NCI-H1694 treated with DMSO at 0.1 percent for 48 hours (cell line): ENCODE measurements at regions not wholly inside any gene's neighbourhood (a gene's known extent, or its start where the extent isn't known, plus 50 kb on each side); places are given as distances from the start of the nearest gene placed in this dataset.

Source experiments
- DNase-seq: peaks from one replicate; lab custom pipeline; 2025; lab: John Stamatoyannopoulos, UW

- DNase-seq, result no peak
These were observed 89.0 kb upstream of the CDH4 start for GRCh38 chr20:61163031-61163430.

GRCh38 chr20:61166324-61166723, 85.7 kb upstream of the CDH4 start:
- DNase-seq, result no peak

DNA sequence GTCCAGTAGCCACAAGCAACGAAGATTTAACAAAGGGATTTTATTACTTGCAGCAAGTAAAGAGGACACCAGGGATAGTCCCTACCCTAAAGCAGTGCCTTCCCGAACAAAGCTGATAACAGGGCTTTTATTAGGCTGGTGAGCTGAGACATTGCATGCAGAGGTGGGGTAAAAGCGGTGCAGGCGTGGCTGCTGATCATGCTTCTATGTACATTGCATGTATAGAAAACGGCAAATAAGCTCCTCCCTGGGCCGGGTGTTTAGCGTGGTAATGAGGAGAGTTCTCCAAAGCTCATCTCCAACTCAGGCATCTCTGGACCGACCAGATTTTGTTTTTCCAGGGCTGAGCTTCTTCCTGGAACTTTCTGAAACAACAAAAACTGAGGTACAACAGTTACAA, 83.5 kb upstream of the CDH4 start:
- no peak for DNase-seq

GRCh38 chr20:61169874-61170273, 82.2 kb upstream of the CDH4 start:
- no peak for DNase-seq

DNA sequence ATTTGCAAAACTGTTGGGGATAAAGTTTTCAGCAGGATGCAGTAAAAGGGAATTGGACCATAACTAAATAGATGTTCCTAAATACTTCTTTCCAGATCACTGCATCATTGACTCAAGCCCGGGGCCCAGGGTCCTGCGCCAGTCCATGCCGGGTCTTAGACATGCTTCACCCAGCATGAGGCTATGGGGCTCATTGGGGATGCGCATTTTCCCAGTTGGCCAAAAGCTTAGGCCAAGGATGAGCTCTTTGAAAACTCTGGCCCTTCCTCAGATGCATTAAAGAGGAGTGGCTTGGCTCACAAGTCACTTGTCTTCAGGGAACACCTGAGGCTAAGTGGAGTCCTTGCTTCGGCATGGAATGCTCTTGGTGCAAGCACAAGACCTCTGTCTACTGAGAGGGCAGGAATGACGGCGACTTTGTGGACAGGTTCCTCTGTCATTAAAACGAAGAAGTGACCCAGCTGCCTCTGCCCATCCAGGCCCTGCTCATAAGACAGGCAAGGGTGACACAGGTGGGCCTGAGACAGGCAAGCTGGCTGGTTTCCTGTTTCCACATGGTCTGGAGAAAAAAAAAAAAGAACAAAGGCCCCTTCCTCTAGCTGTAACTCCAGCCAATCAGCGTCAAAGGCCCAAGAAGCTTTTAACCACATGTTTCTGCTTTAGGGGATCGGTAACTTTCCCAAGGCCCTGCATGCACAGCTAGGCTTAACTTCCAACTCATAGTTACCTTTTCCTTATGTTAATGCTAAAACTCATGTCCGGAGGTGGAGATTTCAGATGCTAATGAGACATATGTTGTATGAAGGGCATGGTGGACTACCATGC, 81.4 kb upstream of the CDH4 start:
- DNase-seq, result no peak

DNA sequence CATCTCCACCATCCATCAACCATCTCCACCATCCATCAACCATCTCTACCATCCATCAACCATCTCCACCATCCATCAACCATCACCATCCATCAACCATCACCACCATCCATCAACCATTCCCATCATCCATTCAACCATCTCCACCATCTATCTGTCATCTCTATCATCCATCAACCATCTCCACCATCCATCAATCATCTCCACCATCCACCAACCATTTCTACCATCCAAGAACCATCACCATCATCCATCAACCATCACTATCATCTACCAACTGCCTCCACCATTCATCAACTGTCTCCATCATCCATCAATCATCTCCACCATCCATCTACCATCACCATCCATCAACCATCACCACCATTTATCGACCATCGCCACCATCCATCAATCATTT, 78.8 kb upstream of the CDH4 start:
- DNase-seq, result no peak

- no peak for DNase-seq
These were observed 77.9 kb upstream of the CDH4 start for GRCh38 chr20:61173961-61174725.

- no peak for DNase-seq
These were observed 75.2 kb upstream of the CDH4 start for GRCh38 chr20:61176874-61177273.

GRCh38 chr20:61178551-61179071, 73.5 kb upstream of the CDH4 start:
- DNase-seq, result no peak

DNA sequence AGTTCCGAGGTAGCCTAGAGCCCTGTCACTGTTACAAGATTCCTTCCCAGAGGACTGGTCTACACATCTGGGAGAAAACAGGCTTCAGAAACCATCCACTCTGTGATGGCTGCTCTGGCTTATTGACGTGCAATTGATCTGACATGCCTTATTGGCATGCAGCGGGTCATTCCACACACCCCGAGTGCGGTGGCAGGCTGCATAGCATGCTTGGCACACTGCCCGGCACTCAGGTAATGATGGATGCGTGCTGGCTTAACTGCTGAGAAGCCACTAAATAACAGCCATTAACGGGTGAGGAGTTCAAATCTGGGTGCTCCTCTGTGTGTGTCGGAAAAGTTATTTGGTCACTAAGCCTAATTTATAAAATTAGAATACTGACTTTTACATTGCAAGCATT, 67.9 kb upstream of the CDH4 start:
- DNase-seq, result no peak

DNA sequence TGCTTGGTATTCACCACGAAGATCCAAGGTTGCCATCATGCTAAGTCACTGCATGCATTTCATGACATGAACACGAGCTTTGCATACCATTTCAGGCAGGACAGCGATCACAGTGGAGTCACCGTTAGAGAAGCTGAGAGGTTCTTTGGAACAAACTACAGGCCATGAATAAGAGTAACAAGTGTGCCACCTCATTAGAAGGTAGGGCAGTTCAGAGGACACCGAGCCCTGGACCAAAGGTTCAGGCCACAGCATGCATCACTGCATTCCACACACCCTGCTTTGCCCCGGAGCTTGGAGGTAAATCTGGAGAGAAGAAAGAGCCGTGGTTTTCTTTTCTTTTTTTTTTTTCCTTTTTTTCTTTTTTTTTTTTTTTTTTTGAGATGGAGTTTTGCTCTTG, 66.9 kb upstream of the CDH4 start:
- DNase-seq, result no peak

GRCh38 chr20:61185841-61186601, 66.0 kb upstream of the CDH4 start:
- no peak for DNase-seq

DNA sequence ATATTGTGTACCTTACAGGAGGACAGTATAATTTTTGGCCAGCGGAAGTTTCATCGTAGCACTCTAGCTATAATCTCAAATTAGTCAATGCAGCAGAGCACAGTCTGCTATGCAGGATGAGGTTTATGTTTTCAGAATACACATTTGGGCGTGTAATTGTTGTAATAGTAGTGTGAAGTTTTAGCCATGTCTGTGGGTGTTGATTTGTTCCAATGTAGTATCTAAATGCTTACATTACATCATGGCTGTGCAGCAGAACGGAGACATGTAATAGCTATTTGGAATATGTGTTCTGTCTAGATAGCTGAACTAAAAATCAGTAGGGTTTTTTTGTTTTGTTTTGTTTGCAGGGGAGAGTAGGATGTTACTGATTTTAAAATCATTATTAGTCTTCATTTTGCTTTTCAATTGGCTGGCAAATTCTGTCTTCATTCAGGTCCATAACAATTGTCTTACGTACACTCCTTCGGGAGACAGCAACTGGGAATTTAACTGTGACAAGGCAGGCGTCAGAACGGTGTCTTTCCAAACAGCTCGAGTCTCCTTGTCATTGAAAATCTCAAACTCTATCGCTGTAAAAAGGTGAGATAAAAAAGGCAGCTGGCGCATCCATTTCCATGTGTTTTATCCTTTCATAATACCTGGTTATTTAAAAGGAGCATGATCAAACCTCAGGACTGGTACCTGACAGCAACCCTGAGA, 65.1 kb upstream of the CDH4 start:
- DNase-seq, result peak; percentile 92

DNA sequence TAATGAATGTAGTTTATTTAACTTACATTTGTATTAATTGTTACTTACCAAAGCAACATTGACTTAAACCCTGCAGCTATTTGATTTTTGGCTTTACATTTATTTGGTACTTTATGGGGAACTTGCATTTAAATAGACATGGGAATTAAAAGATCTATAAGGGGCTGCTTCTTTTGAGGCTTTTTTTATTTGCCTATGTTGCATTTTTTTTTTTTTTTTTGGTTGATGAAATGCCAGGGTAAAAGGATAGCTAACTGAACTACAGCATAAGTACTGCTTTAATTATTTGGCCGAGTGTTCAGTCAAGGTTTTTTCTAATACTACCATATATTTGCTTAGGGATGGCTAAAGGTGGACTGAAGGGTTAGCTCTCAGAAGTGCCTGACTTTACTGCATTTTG, 62.5 kb upstream of the CDH4 start:
- DNase-seq, result no peak

DNA sequence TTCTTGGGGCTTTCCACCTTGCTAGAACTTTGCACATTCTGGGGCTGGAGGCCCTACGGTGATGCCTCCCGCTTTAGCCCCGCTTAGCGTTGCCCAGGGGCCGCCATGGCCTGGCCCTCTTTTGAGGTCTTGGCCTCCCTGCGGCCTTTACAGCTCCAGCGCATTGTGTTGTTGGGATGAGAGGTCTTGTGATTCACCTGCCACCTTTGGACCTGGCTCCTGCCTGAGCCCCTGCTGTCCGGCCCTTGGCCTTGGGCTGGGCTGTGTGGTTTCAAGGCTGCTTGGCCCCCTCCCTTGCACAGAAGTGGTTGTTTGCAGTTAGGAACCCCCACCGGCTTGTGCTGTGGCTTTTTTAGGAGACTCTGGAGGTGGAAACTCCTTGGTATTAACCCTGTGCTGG, 61.0 kb upstream of the CDH4 start:
- no peak for DNase-seq

DNA sequence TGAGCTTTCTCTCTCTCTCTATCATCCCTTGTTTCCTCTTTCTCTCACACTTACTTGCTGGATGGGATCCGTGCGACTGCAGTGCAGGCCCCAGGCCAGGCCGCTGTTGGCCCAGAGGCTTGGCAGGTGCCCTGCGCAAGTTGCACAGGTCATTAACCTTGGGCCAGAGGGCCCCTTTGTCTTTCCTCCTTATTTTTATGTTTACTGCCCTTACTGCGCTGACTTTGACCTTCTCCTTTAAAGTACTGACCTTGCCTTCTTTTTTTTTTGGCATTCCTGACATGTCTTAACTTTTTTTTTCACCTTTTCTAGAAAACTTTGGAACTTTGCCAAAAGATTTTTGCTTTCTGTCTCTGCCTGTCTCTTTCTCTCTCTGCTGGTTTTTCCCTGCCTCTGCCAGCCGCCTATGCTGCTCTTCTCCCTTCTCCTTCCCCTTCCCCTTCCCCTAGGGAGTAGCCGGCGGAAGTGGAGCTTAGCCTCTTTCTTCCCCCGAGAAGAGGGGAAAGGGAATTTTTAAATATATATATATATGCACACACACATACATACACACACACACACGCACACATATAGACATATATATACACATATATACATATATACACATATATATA, 59.6 kb upstream of the CDH4 start:
- no peak for DNase-seq

- no peak for DNase-seq
These were observed 58.9 kb upstream of the CDH4 start for GRCh38 chr20:61193164-61193563.
